Inferior parietal cortex (tissue), 1 donor: ENCODE measurements at regions not wholly inside any gene's neighbourhood (a gene's known extent, or its start where the extent isn't known, plus 50 kb on each side); places are given as distances from the start of the nearest gene placed in this dataset.

Source experiments
- DNase-seq: peaks from one replicate; pipeline ENCODE4 v3.0.0-alpha.2; 2016; ENCODE audit errors: extremely low spot score

DNA sequence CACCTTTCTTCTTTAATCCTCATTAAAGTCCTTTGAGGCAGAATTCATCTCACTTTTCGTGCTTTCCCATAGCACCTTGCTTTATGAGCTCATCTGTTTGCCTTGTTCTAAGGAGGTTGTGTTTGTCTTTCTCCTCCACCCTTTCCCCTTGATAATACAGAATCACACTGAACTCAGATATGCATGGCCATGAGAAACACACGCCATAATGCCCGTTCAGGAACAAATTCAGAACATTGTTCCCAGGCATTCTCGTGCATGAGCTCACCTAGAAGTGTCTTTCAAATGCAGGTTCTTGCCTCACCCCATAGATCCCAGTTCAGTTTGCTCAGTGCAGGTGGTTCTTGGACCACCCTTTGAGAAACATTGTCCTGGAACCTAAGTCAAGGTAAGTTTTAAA is 71.1 kb downstream of the TMEM114 start:
- DNase-seq, result no peak

DNA sequence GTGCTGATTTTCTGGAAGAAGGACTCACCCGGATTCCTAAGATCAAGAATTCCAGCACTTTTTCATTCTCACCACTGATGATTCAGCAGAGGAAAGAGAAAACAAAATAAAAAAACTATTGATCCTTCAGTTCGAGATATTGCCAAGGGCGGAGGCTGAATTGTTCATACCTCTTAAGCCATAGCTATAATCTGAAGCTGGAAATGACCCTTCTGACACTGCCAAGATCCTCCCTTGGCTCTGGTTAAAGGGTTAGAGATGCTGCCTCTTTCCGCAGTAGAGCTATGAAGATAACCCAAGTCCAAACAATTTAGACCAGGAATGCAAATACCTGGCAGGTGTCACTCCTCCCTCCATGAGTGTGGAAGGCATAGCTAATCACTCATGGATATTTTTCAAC is 73.0 kb downstream of the TMEM114 start:
- DNase-seq, result no peak

DNA sequence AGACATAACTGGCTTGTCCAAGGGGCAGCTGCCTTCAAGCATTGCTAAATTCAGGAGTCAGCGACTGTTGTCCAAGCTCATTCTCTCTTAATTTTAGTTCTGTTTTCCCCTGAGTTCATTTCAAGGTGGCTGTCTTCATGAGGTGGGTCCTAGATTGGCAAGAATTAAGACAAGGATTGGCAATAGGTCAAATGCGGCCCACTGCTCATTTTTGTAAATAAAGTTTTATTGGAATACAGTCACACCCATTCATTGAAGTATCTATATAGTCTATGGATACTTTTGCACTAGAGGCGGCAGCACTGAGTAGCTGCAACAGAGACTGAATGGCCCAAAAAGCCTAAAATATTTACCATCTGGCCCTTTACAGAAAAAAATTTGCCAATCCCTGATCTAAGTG is 73.8 kb downstream of the TMEM114 start:
- DNase-seq, result no peak

DNA sequence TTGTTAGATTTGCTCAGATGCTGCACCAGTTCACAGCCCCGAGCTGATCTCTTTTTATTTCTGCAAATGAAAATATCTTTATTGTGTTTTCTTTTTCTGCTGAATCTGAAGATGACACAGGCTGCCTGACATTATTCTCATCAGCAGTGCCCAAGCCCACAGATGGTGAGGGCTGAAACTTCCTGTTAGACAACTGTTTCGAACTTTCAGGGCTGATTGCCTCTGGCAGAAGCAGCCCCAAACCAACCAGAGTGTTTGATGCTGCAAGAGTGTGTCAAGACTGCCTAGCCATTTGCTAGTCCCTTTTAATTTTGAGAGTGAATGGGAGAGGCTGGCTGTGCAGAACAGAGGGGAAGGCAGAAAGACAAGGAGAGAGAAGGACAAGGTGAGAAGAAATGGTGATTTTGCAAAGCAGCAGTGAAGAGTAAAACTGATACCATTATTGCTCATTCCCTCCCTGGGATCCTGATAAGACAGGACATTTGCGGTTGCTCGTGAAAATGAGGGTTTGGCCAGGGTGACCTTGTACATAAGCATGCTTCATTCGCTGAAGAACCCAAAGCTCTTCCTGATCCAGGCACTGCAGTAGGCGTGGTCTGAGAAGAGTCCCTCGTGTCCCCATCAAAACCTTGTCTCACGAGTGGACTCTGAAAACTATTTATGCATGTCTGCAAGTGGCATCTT is 77.2 kb downstream of the TMEM114 start:
- no peak for DNase-seq

DNA sequence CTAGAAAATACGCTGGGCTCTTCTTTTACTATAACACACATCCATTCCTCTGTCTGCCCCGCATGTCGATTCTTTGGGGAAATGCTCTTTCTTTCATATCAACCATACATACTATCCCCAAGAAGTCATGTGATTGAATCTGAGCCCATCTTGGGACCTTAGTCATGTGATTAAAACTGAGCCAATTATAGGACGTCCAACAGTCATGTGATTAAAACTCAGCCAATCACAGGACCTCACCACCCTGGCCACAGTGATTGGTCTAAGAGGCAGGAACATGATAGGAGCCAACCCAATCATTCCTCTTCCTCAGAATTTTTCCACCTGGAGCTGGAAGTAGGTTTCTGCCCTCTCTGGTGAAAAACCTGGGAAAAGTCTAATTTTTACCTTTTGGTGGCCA is 78.8 kb downstream of the TMEM114 start:
- DNase-seq, result no peak

DNA sequence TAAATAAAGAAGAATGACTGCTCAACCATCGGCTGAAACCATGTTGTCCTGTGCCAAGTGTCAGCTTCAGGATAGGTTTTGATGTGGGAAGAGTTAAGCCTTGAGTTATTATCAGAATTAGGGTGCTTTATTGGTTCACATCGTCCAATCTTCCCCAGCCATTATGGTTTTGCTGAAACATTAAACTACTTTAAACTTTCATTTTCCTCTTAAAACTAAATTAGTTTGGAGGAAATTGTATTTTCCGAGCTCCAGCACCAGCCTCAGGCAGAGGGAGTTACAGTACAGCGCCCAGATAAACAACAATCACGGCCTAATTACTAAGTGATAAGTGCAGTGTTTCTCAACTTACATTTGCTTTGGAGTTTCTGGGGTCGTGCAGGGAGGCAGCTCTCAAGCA is 80.2 kb downstream of the TMEM114 start:
- DNase-seq, result no peak

DNA sequence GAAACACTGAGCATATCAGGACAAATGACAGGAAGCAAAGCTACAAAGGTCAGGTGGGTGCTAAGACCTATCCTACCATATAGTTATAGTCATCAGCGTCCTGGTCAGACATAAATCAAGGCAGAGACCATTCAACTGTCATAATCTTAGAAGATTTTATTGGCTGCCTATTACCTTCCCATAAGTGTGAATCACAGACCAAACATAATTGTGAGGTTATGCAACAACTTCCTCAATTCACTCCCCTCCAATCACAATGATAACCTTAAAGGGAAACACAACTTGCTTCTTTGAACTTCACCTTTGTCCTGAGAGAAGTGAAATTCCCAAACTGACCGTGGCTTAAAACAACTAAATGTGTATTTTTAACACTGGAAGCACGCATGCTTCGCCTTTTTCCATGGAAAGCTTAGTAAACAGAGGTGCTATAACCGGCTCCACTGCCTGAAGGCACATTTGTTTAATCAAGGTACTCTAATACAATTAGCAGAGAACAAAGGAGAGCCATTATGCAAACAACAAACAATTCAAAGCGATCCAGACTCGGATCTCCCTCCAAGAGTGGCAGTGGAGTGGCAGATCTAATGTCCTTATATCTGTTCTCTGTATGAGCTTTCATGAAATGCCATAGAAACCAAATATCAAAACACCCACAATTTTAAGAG is 84.9 kb downstream of the TMEM114 start:
- DNase-seq, result no peak

DNA sequence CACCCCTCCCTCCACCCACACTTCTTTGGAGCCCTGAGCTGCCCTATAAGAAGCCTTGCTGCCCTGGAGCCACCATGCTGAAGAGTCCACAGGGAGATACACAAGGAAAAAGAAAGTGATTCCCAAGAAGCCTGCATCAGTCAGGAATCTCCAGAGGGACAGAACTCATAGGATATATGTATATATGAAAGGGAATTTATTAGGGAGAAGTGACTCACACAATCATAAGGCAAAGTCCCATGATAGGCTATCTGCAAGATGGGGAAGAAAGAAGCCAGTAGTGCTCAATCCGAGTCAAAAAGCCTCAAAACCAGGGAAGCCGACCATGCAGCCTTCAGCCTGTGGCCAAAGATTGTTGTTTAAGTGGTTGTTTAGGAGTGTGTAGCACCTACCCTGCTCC is 87.9 kb downstream of the TMEM114 start:
- no peak for DNase-seq

DNA sequence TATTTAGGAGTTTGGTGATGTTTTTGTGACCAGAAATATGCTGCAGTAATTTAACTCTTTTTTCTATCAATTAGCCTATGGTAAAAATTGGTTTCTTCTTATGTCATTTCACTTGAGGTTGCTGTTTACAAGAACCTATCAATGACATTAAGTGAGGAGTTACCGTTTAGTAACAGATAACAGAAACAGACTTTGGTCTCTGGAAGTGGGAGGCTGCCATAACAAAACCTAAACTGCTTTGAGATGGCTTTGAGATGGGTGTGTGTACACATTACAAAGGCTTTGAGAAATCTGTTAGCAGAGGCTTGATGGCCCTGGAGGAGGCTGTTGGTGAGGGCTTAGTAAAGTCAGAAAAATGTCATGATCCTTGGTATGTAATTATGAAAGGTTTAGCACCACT is 90.0 kb downstream of the TMEM114 start:
- DNase-seq, result no peak

DNA sequence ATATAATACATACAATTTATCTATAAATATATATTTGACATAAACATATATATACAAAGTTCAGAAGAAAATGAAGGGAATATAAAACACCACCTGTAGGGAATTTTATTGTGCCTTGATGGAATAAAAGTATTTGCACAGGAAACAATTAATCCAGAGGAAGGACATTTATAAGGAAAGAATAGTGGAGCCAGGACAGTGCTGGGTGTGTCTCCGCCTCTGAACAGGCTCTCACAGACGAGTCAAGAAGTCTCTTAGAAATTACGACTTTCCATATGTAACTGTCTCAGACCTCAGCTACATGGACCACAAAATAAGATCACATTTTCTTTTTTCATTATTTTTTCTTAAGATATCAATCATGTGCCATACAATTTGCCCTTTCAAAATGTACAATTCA is 93.9 kb downstream of the TMEM114 start:
- no peak for DNase-seq

DNA sequence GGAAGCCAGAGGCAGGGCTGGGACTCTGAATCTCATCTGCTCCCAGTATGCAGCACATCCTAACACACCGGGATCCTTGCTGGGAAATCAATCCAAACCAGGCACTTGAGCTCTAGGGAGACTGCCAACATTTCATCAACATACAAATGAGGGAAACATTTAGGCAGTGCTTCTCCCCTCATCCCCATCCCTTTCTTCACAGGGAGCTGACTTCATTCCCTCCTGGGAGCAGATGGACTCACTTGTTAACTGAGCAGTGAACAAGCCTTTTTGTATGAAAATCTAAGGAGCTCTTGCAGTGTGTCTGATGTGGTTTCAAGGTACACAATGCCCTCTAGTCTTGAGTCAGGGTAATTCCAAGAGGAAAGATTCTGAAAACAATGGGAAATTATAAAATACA is 96.3 kb downstream of the TMEM114 start:
- no peak for DNase-seq

DNA sequence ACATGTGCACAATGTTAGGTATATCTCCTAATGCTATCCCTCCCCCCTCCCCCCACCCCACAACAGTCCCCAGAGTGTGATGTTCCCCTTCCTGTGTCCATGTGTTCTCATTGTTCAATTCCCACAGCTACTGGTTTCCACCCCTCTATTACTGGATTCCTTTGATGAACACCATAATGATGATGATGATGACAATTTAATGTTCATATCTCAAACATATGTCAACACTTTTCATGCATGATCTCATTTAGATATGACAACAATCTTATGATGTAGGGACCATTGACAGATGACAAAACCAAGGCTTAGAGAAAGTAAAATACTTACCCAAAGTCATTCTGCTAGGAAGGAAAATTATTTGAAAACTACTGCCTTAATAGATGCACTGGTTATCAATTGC is 97.6 kb downstream of the TMEM114 start:
- no peak for DNase-seq

DNA sequence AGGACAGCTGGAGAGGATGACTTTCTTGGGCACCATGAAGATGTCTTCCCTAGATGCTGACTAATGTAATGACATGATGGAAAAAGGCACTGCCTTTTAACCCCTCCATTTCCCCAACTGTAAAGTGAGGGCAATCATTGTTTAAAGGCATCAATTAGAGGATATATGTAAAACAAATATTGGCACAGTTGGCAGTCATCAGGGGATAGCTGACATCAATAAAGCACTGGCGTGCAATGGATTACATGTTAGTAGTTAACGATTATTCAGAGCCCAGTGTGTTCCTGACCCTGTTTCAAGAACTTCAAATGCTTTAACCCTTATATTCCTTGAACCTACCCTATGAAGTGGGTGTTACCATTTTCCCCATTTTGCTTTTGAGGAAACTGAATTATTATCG is 100.7 kb downstream of the TMEM114 start:
- no peak for DNase-seq

DNA sequence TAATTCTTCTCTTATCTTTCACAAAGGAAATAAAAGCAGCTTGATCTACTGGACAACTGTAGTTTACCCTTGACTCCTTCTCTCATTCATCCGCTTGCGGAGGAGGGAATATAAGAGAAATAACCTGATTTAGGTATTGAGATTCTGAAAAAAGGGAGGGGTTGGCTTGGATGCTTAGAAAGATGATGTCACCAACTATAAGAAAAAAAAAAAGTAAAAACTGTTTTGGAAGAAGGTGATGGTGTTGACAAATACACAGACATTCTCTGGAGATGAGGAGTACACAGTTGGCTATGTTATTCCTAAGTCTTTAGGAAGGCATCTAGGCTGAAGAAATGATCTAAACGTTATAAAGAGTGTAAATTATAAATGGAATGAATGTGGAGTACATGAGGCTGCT is 103.3 kb downstream of the TMEM114 start:
- DNase-seq, result no peak

DNA sequence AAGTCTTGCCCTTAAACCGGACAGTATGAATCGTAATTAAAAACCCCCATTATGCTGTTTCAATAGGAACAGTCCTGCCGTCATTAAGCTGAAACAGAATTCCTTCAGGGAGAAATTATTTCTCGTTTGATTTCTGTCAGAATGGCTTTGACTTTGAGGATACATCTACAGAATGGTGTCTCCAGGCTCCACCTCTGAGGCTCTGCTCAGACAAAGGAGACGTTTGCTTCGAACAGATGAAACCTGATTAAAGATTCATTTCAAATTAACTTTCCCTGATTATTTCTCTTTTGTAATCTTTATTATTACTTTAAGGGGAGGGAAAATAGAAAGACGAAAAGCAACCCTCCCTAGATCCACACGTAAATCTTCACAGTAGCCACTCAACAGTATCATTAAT is 106.9 kb downstream of the TMEM114 start:
- no peak for DNase-seq

DNA sequence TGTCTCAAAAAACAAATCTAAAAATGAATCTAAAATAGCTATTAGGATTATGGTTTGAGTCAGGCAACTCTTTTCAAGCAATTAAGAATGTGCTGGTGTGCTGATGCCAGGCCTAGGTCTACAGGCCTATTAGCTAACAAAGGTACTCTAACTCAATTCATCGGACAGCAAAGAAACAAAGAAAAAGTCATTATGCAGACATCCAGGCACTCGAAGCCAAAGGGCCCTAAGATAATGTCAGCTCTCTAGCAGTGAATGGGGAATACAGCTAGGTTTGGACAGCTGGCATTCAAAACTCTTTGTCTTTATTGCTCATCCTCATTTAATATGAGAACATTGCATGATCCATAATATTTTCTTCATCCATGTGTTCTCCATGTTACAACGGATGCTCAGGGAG is 108.5 kb downstream of the TMEM114 start:
- no peak for DNase-seq

DNA sequence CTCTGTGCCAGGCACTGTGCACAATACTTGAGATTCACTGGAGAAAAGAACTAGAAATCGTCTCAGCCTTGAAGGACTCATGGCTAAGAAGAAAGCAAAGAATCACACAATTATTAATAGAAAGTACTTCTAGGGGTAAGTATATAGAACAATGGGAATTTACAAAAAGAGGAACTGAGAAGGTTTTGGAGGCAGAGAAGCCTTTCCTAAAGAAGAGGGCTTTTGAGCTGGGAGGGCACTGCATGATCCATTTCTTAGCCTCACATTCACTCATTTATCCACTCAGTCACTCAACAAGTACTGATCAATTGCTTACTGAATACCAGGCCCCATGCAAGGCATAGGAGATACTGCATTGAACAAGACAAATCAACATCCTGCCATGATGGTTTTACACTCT is 113.5 kb downstream of the TMEM114 start:
- no peak for DNase-seq

DNA sequence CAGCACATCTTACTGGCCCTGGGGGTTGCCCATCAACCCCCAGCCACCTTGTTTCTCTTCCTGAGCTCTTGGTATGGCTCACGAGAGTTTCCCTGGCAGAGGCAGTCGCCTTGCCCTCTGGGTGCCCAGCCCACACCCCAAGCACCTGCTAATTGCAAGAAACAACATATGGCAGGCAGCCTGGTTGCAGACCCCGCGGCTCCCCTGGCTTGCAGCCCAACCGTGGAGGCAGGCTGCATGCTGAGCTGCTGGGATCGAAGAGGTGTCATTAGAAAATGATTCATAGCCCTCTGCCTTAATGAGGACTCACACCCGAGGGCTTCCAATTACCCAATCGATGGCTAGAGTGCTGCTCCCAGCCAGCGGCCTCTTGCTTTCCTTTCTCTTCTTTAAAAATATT is 115.7 kb downstream of the TMEM114 start:
- no peak for DNase-seq

DNA sequence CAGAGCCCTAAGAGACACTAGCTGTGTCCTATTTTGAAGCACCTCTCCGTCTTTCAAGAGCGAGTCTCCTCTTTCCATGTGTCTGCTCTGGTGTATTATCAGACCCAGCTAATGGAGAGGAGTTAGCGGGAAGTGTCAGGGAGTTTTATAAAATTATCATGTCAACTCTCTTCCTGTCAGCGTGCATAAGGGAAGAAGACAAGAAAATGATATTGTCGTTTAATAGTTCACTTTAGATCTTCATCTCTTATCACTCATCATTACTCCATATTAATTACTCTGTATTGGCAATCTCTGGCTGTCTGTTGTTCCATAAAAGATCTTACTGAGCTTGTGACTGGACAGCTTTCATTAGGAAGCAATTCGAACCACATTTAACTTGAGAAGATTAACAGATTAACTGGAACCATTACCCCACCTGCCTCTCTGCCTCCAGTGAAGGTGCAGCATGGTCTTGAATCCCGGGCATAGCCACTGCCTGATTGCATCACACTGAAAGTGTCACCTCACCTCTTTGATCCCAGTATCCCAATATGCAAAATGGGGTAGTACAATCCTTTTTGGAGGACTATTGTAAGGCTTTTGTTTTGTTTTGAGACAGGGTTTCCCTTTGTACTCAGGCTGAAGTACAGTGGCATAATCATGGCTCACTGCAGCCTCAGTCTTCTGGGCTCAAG is 121.1 kb downstream of the TMEM114 start:
- DNase-seq, result no peak

DNA sequence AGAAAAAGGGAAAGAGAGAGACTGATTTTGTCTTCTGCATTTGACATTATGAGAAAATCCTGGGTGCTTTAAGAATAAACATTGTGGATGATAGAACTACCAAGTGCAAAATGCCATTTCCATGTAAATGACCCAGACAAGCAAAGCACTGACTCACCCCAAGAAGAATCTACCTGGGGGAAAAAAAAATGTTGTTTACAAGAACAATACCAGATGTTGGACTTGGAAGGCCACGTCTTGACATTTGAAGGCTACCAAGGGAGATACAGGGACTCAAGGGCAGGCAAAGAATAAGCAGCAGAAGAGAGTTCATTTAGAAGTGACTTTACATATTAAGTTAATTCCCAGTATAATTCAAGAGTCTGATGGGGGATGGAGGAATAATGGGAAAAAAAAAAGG is 125.3 kb downstream of the TMEM114 start:
- no peak for DNase-seq

DNA sequence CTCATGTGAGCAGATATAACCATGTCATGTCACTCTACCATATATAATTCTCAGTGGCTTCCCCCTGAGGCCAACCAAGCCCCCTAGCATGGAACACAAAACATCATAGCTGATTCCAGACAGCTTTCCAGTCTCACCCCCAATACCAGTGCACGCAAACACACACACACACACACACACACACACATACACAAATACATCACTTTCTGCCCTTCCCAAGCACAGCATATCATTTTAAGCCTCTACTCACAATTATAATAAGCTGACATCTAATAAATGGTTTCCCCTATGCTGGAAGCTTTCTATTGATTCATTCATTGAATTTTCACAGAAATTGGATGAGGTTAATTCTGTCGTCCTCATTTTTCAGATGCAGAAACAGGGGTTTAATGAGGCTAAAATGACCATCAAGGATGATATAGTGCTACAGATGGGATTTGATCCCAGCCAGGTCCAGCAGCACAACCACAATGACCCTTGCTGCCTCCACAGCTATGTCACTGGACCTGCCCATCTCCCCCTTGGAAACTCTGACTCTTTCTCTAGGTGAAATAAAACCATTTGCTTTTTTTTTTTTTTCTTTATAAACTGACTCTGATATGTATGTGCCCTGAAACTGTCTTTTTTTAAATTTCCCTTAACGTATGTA is 131.1 kb downstream of the TMEM114 start:
- DNase-seq, result no peak

DNA sequence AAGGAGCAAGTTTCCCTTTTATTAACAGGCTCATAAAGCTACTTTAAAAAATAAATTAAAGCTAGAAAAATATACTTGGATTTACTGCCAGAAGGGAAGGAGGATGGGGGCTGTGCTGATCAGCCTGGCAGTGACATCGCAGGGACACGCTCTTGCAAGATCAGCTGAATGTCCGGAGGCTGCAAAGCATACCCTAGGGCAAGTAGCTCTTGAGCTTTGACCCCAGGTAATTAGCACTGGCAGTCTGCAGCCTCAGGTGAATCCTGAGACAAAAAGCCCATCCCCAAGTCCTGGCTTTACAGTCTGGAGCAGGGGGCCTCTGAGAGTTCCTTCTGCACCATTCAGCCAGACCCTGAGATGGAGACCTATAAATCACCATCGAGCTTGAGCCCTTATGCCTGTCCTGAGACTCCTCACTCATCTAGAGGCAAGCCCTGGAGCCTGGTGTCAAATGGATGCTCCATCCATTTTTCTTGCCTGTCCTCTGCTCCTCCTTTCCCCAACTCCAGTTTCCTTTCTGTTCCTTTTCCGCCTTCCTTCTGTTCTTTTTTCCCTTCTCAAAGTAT is 131.7 kb downstream of the TMEM114 start:
- DNase-seq, result no peak

DNA sequence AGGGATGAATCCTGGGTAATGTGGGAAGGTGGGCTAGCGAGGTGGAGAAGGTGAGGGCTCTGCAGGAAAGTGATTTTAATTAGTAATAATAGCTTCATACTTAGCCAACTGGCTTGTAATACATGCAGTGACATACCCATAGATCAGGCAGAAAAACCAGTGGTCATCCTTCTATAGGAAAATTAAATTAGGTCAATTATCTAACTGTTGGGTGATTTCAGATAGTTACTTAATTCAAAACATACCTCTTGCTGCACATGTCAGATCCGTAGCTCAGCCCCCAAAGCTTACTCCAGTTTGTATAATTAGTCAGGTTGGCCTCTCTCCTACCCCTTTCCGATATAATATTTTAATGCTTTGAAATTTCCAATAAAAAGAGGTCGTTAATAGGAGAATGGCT is 137.0 kb downstream of the TMEM114 start:
- no peak for DNase-seq
